Breast epithelium (tissue), 3 donors: ENCODE measurements at regions not wholly inside any gene's neighbourhood (a gene's known extent, or its start where the extent isn't known, plus 50 kb on each side); places are given as distances from the start of the nearest gene placed in this dataset.

Experiments
- POLR2A ChIP-seq: fragments of 450-650 bp; IDR thresholded peaks from one replicate; pipeline ENCODE4 v1.6.1; 2016; ENCODE audit warnings: antibody characterized with exemption, mild to moderate bottlenecking, moderate library complexity
- TF ChIP-seq, protein P1 (sequence below), 3 donors: fragments of 450-650 bp; IDR thresholded peaks; one replicate each; pipeline ENCODE4 v1.5.1; 2016 to 2017; ENCODE audit warnings: antibody characterized with exemption in 3 of 3, mild to moderate bottlenecking in 3 of 3, moderate library complexity in 3 of 3

DNA sequence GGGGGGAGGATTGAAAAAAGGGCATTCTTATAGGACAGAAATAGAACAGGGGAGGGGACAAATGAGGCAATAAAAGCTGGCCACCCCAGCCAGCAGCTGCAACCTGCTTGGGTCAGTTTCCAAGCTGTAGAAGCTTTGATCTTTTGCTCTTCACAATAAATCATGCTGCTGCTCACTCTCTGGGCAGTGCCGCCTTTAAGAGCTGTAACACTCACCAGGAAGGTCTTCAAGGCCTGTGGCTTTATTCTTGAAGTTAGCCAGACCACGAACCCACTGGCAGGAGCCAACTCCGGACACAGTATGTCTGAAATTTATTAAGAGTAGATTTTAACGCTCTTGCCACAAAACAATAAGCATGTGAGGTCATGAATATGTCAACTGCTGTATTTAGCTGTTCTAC lies 649.9 kb upstream of the RAB6C start:
- TF ChIP-seq, protein P1, sequence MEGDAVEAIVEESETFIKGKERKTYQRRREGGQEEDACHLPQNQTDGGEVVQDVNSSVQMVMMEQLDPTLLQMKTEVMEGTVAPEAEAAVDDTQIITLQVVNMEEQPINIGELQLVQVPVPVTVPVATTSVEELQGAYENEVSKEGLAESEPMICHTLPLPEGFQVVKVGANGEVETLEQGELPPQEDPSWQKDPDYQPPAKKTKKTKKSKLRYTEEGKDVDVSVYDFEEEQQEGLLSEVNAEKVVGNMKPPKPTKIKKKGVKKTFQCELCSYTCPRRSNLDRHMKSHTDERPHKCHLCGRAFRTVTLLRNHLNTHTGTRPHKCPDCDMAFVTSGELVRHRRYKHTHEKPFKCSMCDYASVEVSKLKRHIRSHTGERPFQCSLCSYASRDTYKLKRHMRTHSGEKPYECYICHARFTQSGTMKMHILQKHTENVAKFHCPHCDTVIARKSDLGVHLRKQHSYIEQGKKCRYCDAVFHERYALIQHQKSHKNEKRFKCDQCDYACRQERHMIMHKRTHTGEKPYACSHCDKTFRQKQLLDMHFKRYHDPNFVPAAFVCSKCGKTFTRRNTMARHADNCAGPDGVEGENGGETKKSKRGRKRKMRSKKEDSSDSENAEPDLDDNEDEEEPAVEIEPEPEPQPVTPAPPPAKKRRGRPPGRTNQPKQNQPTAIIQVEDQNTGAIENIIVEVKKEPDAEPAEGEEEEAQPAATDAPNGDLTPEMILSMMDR (IDR thresholded peaks at IDR 0.05) = no peak
- no peak for TF ChIP-seq POLR2A
